ENCODE measurements at regions not wholly inside any gene's neighbourhood (a gene's known extent, or its start where the extent isn't known, plus 50 kb on each side); places are given as distances from the start of the nearest gene placed in this dataset.

DNA sequence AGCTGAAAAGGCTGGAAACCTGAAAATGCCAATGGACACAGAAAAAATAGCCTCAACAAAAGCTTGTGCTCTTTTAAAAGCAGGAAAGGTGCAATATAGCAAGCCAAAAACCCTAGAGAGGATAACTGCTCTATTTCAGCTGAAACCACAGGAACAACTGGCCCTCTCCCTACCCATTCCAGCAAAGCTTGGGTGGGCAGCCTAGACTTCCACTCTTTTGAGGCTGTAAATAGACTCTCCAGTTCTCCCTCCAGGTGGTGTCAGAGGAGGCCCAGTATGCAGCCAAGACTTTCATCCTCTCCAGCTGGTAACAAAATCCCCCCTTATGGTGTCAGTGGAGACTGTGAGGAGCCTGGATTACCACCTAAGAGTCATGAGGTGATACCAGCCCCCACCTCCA is 206.9 kb upstream of the PLD5 start:
- TF ChIP-seq CTCF (IDR thresholded peaks at IDR 0.05) (no peak), SIN3A (IDR thresholded peaks at IDR 0.05; ENCODE audit: borderline replicate concordance, insufficient read depth, low read depth, low read length) (no peak), POLR2AphosphoS5 (IDR thresholded peaks at IDR 0.05; ENCODE audit: low read depth, low read length) (no peak), REST (IDR thresholded peaks at IDR 0.05; ENCODE audit: insufficient read depth in 1 of 2, low read depth in 2 of 2, low read length in 1 of 2) (no peak), TCF7L2 (IDR thresholded peaks at IDR 0.05; ENCODE audit: low read depth, low read length) (no peak)
